ENCODE measurements at regions not wholly inside any gene's neighbourhood (a gene's known extent, or its start where the extent isn't known, plus 50 kb on each side); places are given as distances from the start of the nearest gene placed in this dataset.

GRCh38 chr2:204331988-204332387 lies 213.3 kb upstream of the PARD3B start:
- DNase-seq, result no peak

GRCh38 chr2:204332706-204333105 lies 212.6 kb upstream of the PARD3B start:
- DNase-seq, result no peak

GRCh38 chr2:204333861-204334260 lies 211.4 kb upstream of the PARD3B start:
- no peak for DNase-seq

GRCh38 chr2:204335451-204336058 lies 209.7 kb upstream of the PARD3B start:
- no peak for DNase-seq

- no peak for DNase-seq
These were observed 209.0 kb upstream of the PARD3B start for GRCh38 chr2:204336153-204336744.

GRCh38 chr2:204337638-204338037 lies 207.6 kb upstream of the PARD3B start:
- DNase-seq, result no peak

GRCh38 chr2:204339212-204339715 lies 206.0 kb upstream of the PARD3B start:
- no peak for DNase-seq

GRCh38 chr2:204340511-204340910 lies 204.8 kb upstream of the PARD3B start:
- DNase-seq, result no peak

GRCh38 chr2:204341887-204342276 lies 203.4 kb upstream of the PARD3B start:
- no peak for DNase-seq

GRCh38 chr2:204343685-204344084 lies 201.6 kb upstream of the PARD3B start:
- peak; percentile 69 for DNase-seq

- DNase-seq, result peak; percentile 54
These were observed 201.2 kb upstream of the PARD3B start for GRCh38 chr2:204344119-204344518.

- DNase-seq, result no peak
These were observed 198.4 kb upstream of the PARD3B start for GRCh38 chr2:204346906-204347305.

GRCh38 chr2:204353823-204354222 lies 191.5 kb upstream of the PARD3B start:
- DNase-seq, result no peak

- no peak for DNase-seq
These were observed 190.8 kb upstream of the PARD3B start for GRCh38 chr2:204354442-204354856.

GRCh38 chr2:204355688-204356087 lies 189.6 kb upstream of the PARD3B start:
- no peak for DNase-seq

- no peak for DNase-seq
These were observed 189.1 kb upstream of the PARD3B start for GRCh38 chr2:204356151-204356641.

GRCh38 chr2:204357286-204357685 lies 188.0 kb upstream of the PARD3B start:
- no peak for DNase-seq

GRCh38 chr2:204359076-204359475 lies 186.2 kb upstream of the PARD3B start:
- DNase-seq, result no peak

GRCh38 chr2:204360218-204361007 lies 184.9 kb upstream of the PARD3B start:
- peak; percentile 49 for DNase-seq

GRCh38 chr2:204361738-204362137 lies 183.5 kb upstream of the PARD3B start:
- no peak for DNase-seq

- DNase-seq, result no peak
These were observed 182.7 kb upstream of the PARD3B start for GRCh38 chr2:204362581-204362980.

- no peak for DNase-seq
These were observed 181.8 kb upstream of the PARD3B start for GRCh38 chr2:204363513-204363912.

GRCh38 chr2:204364860-204365535 lies 180.3 kb upstream of the PARD3B start:
- DNase-seq, result no peak

Measured in DMS79 treated with DMSO at 0.1 percent for 48 hours (cell line).